OCI-LY7 (cell line): ENCODE measurements at regions not wholly inside any gene's neighbourhood (a gene's known extent, or its start where the extent isn't known, plus 50 kb on each side); places are given as distances from the start of the nearest gene placed in this dataset.

Experiments used
- BruUV-seq: library from RNA; stranded (reverse); fragments of 400-500 nt; replicated peaks from 2 replicates; lab custom pipeline; 2021; lab: Mats Ljungman, UMichigan
- CTCF ChIA-PET: fragments of 300-600 bp; sonication (Branson Sonifier 250); formaldehyde crosslinking; loops from one replicate; lab custom pipeline; 2022; ENCODE audit warnings: antibody characterized with exemption; ENCODE audit not compliant: unreplicated experiment; lab: Charles Lee
- POLR2A ChIA-PET: fragments of 300-600 bp; sonication (Branson Sonifier 250); formaldehyde crosslinking; loops from one replicate; lab custom pipeline; 2022; ENCODE audit warnings: antibody characterized with exemption; lab: Charles Lee
- DNase-seq: peaks from one replicate; pipeline ENCODE4 v3.0.0-alpha.2; 2015; ENCODE audit warnings: low spot score
- H2AFZ ChIP-seq: fragments of 200-600 bp; sonication (generic), shearing (Covaris generic); 2 replicates; pipeline ENCODE4 v1.6.1; 2014; ENCODE audit warnings: mild to moderate bottlenecking, antibody characterized with exemption, low read length, moderate library complexity
- H3K27ac ChIP-seq: fragments of 200-600 bp; sonication (generic); 2 replicates; pipeline ENCODE4 v1.5.1; 2014; ENCODE audit warnings: mixed run types, low read depth, mild to moderate bottlenecking, moderate library complexity, low read length, inconsistent platforms; ENCODE audit not compliant: poor library complexity, severe bottlenecking
- H3K36me3 ChIP-seq: fragments of 200-600 bp; sonication (generic); 2 replicates; pipeline ENCODE4 v1.6.1; 2014; ENCODE audit warnings: mild to moderate bottlenecking, antibody characterized with exemption, low read length, moderate library complexity, mixed read lengths; ENCODE audit not compliant: insufficient read depth
- H3K4me1 ChIP-seq: fragments of 200-600 bp; sonication (generic); 2 replicates; pipeline ENCODE4 v1.5.1; 2014; ENCODE audit warnings: mild to moderate bottlenecking, low read length; ENCODE audit not compliant: insufficient read depth, poor library complexity, severe bottlenecking
- H3K4me2 ChIP-seq: fragments of 200-600 bp; sonication (generic); 2 replicates; pipeline ENCODE4 v1.6.1; 2014; ENCODE audit warnings: mild to moderate bottlenecking, low read length
- H3K4me3 ChIP-seq: fragments of 200-600 bp; sonication (generic); 2 replicates; pipeline ENCODE4 v1.5.1; 2014; ENCODE audit warnings: mild to moderate bottlenecking, low read depth, low read length; ENCODE audit not compliant: poor library complexity, severe bottlenecking
- H3K79me2 ChIP-seq: fragments of 200-600 bp; sonication (generic); 2 replicates; pipeline ENCODE4 v1.6.1; 2016; ENCODE audit warnings: low read depth, mild to moderate bottlenecking, low read length, moderate library complexity, mixed read lengths; ENCODE audit not compliant: insufficient read depth
- H3K9me2 ChIP-seq: fragments of 200-600 bp; sonication (generic); 2 replicates; pipeline ENCODE4 v1.6.1; 2016; ENCODE audit warnings: mild to moderate bottlenecking, low read length, mixed read lengths; ENCODE audit not compliant: insufficient read depth
- H3K9me3 ChIP-seq: fragments of 200-600 bp; sonication (generic); 2 replicates; pipeline ENCODE4 v1.6.1; 2014; ENCODE audit warnings: mild to moderate bottlenecking, mixed run types, low read length, mixed read lengths
- H4K20me1 ChIP-seq: fragments of 200-600 bp; sonication (generic); 2 replicates; pipeline ENCODE4 v1.6.1; 2014; ENCODE audit warnings: mild to moderate bottlenecking, antibody characterized with exemption, low read length, moderate library complexity, mixed read lengths; ENCODE audit not compliant: insufficient read depth
- EZH2phosphoT487 ChIP-seq: fragments of 200-600 bp; sonication (generic); IDR thresholded peaks from 2 replicates; pipeline ENCODE4 v1.6.1; 2018; ENCODE audit warnings: low read depth, borderline replicate concordance, mild to moderate bottlenecking, mixed run types, antibody characterized with exemption, low read length, moderate library complexity, mixed read lengths
- intact Hi-C: fragments of 100-400 bp; cut with micrococcal nuclease; formaldehyde crosslinking; loops from one replicate; pipeline ENCODE4 v1.10.0; 2022; ENCODE audit not compliant: unreplicated experiment
- TF ChIP-seq, protein P1 (sequence below): fragments of 200-600 bp; sonication (generic); conservative IDR thresholded peaks from 2 replicates; pipeline ENCODE4 v1.5.1; 2014; ENCODE audit warnings: mild to moderate bottlenecking, antibody characterized with exemption, low read length, moderate library complexity, mixed read lengths

DNA sequence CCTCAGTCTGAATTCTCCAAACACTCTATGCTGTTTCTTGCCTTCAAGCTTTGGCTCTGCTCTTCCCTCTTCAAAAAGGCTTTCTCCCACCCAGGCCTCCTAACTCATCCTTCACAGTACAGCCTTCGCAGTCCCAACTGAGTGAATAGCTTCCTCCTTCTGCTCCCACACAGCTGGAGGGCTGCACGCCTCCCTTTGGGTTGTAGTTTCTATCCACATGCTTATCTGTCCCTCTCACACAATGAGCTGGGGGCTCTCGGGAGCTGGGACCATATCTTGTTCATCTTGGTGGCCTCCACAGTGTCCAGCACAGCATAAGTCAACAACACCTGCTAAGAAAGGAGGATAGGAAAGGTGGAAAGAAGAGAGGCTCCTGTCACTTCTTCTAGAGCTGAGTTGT is 69.5 kb upstream of the XPA start:
- TF ChIP-seq, protein P1, sequence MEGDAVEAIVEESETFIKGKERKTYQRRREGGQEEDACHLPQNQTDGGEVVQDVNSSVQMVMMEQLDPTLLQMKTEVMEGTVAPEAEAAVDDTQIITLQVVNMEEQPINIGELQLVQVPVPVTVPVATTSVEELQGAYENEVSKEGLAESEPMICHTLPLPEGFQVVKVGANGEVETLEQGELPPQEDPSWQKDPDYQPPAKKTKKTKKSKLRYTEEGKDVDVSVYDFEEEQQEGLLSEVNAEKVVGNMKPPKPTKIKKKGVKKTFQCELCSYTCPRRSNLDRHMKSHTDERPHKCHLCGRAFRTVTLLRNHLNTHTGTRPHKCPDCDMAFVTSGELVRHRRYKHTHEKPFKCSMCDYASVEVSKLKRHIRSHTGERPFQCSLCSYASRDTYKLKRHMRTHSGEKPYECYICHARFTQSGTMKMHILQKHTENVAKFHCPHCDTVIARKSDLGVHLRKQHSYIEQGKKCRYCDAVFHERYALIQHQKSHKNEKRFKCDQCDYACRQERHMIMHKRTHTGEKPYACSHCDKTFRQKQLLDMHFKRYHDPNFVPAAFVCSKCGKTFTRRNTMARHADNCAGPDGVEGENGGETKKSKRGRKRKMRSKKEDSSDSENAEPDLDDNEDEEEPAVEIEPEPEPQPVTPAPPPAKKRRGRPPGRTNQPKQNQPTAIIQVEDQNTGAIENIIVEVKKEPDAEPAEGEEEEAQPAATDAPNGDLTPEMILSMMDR, result no peak
- no peak for TF ChIP-seq EZH2phosphoT487
- Histone ChIP-seq H3K4me1 (no peaks in the 10 kb centered on the region), H3K9me2 (no peaks in the 10 kb centered on the region), H3K4me3 (no peak overlapping the region), H4K20me1 (no peaks in the 10 kb centered on the region), H2AFZ (no peak overlapping the region), H3K4me2 (no peak overlapping the region), H3K9me3 (no peaks in the 10 kb centered on the region), H3K27ac (no peak overlapping the region), H3K79me2 (no peaks in the 10 kb centered on the region), H3K36me3 (no peaks in the 10 kb centered on the region)
- DNase-seq, result no peak
- intact Hi-C loops, result no loop called here
- no TSS peak for BruUV-seq
- POLR2A ChIA-PET, result no interaction called here
- CTCF ChIA-PET, result no interaction called here

DNA sequence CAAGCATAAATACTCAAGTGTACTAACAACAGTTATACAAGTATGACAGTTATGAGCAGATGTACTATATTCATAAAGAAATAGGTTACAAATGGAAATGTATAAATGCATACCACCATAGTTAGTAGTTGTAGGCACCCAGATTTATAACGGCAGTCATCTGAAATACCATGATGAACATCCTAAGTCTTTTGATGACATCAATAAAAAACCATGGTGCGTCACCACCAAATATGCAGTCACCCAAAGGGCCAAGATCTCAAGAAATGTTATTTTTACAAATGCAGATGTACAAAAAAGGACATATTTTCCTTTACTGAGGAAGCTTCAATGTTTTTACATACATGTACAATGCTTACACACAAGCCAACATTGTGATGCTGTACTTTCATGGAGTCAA is 70.8 kb upstream of the XPA start:
- TF ChIP-seq, protein P1, result no peak
- TF ChIP-seq EZH2phosphoT487, result no peak
- ChIA-PET POLR2A (interaction anchor here (0.6 kb wide), 1 partner anchor 497 kb away, joined by 3 read pairs; no protein-coding TSS in a partner anchor), CTCF (no interaction called here)
- intact Hi-C loops, result no loop called here
- Histone ChIP-seq H2AFZ (no peak overlapping the region), H3K9me2 (no peaks in the 10 kb centered on the region), H4K20me1 (no peaks in the 10 kb centered on the region), H3K27ac (no peak overlapping the region), H3K4me3 (no peak overlapping the region), H3K4me2 (no peak overlapping the region), H3K4me1 (no peaks in the 10 kb centered on the region), H3K9me3 (no peaks in the 10 kb centered on the region), H3K36me3 (no peaks in the 10 kb centered on the region), H3K79me2 (no peaks in the 10 kb centered on the region)
- DNase-seq, result no peak
- BruUV-seq, result no TSS peak

DNA sequence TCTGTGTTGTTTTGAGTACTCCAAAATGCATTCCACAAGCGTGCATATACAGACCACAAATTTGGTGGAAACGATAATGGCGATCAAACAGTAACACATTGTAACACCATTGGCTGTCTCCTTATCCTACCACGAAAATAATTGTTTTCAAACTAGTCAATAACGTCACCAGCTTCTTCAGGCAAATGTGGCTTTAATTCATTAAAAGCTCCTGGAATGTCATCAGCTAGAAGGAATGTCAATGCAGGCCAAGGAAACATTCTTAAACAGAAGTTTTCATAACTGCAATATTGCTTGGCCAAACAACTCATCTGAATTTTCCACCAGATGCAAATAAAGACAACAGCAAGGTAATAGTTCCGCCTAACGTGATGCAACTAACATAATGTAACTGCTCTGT is 71.6 kb upstream of the XPA start:
- no peak overlapping the region for H2AFZ ChIP-seq
- no peaks in the 10 kb centered on the region for H3K4me1 ChIP-seq
- no peaks in the 10 kb centered on the region for H3K79me2 ChIP-seq
- H3K27ac ChIP-seq, result no peak overlapping the region
- ChIA-PET POLR2A (no interaction called here), CTCF (no interaction called here)
- H3K9me2 ChIP-seq, result no peaks in the 10 kb centered on the region
- no peaks in the 10 kb centered on the region for H4K20me1 ChIP-seq
- H3K4me3 ChIP-seq, result no peak overlapping the region
- no peak overlapping the region for H3K4me2 ChIP-seq
- H3K9me3 ChIP-seq, result no peaks in the 10 kb centered on the region
- no peak for TF ChIP-seq EZH2phosphoT487
- TF ChIP-seq, protein P1, result no peak
- no TSS peak for BruUV-seq
- intact Hi-C loops, result no loop called here
- H3K36me3 ChIP-seq, result no peaks in the 10 kb centered on the region
- DNase-seq, result no peak
